Liver (tissue), 8 donors: ENCODE measurements at regions not wholly inside any gene's neighbourhood (a gene's known extent, or its start where the extent isn't known, plus 50 kb on each side); places are given as distances from the start of the nearest gene placed in this dataset.

ENCODE experiments used
- DNase-seq: peaks from one replicate; pipeline ENCODE4 v3.0.0-alpha.2; 2017; ENCODE audit warnings: low spot score
- H3K27ac ChIP-seq, 2 donors: one replicate each; pipeline ENCODE4 v1.7.0; 2013; ENCODE audit warnings: inconsistent platforms in 2 of 2, low read length in 2 of 2, control low read depth in 1 of 2, low read depth in 1 of 2, mild to moderate bottlenecking in 1 of 2
- H3K27me3 ChIP-seq, 4 donors: one replicate each; pipeline versions ENCODE4 v1.6.1 to v1.7.0; 2013; ENCODE audit warnings: low read length in 3 of 4, inconsistent platforms in 1 of 4, mild to moderate bottlenecking in 1 of 4, moderate library complexity in 1 of 4; ENCODE audit not compliant: control insufficient read depth in 4 of 4, insufficient read depth in 4 of 4
- H3K36me3 ChIP-seq, 4 donors: one replicate each; pipeline versions ENCODE4 v1.6.1 to v1.7.0; 2013; ENCODE audit warnings: low read length in 3 of 4, mild to moderate bottlenecking in 3 of 4, low read depth in 1 of 4, moderate library complexity in 1 of 4; ENCODE audit not compliant: control insufficient read depth in 4 of 4, insufficient read depth in 3 of 4
- H3K4me1 ChIP-seq, 4 donors: one replicate each; pipeline versions ENCODE4 v1.6.1 to v1.7.0; 2013; ENCODE audit warnings: low read length in 3 of 4, mild to moderate bottlenecking in 3 of 4, moderate library complexity in 1 of 4; ENCODE audit not compliant: control insufficient read depth in 4 of 4, insufficient read depth in 4 of 4
- H3K4me3 ChIP-seq, 3 donors: one replicate each; pipeline versions ENCODE4 v1.6.1 to v1.7.0; 2013; ENCODE audit warnings: low read length in 3 of 3, control low read depth in 1 of 3, low read depth in 1 of 3, mild to moderate bottlenecking in 1 of 3
- H3K9ac ChIP-seq, 2 donors: one replicate each; pipeline ENCODE4 v1.7.0; 2013; ENCODE audit warnings: low read length in 2 of 2, mild to moderate bottlenecking in 2 of 2, moderate library complexity in 2 of 2, control low read depth in 1 of 2, low read depth in 1 of 2
- H3K9me3 ChIP-seq, 4 donors: one replicate each; pipeline versions ENCODE4 v1.6.1 to v1.7.0; 2013; ENCODE audit warnings: low read length in 3 of 4; ENCODE audit not compliant: control insufficient read depth in 4 of 4
- EGR1 ChIP-seq, 2 donors: IDR thresholded peaks; 2 replicates each; pipeline ENCODE4 v1.6.1; 2016 to 2018; ENCODE audit warnings: antibody characterized with exemption in 2 of 2, low read depth in 2 of 2
- FOXA1 ChIP-seq: IDR thresholded peaks from 2 replicates; pipeline ENCODE4 v1.6.1; 2016; ENCODE audit warnings: antibody characterized with exemption
- FOXA2 ChIP-seq: IDR thresholded peaks from 2 replicates; pipeline ENCODE4 v1.6.1; 2016; ENCODE audit warnings: antibody characterized with exemption
- GABPA ChIP-seq, 2 donors: IDR thresholded peaks in 1 of 2; conservative IDR thresholded peaks in 1 of 2; 2 replicates each; pipeline ENCODE4 v1.6.1; 2016; ENCODE audit warnings: antibody characterized with exemption in 2 of 2, mild to moderate bottlenecking in 1 of 2, moderate library complexity in 1 of 2
- HNF4A ChIP-seq, 2 donors: conservative IDR thresholded peaks; 2 replicates each; pipeline ENCODE4 v1.6.1; 2016; ENCODE audit warnings: antibody characterized with exemption in 2 of 2, mild to moderate bottlenecking in 2 of 2
- HNF4G ChIP-seq: IDR thresholded peaks from 2 replicates; pipeline ENCODE4 v1.6.1; 2016; ENCODE audit warnings: antibody characterized with exemption
- JUND ChIP-seq, 2 donors: IDR thresholded peaks; 2 replicates each; pipeline ENCODE4 v1.6.1; 2016; ENCODE audit warnings: antibody characterized with exemption in 2 of 2
- NR2F2 ChIP-seq: IDR thresholded peaks from 2 replicates; pipeline ENCODE4 v1.6.1; 2016; ENCODE audit warnings: antibody characterized with exemption
- RAD21 ChIP-seq, 2 donors: IDR thresholded peaks; 2 replicates each; pipeline ENCODE4 v1.6.1; 2016; ENCODE audit warnings: antibody characterized with exemption in 2 of 2, mild to moderate bottlenecking in 2 of 2
- RXRA ChIP-seq, 2 donors: IDR thresholded peaks; 2 replicates each; pipeline ENCODE4 v1.6.1; 2017 to 2018; ENCODE audit warnings: antibody characterized with exemption in 2 of 2, mild to moderate bottlenecking in 1 of 2
- SP1 ChIP-seq: IDR thresholded peaks from 2 replicates; pipeline ENCODE4 v1.6.1; 2018; ENCODE audit warnings: antibody characterized with exemption, mild to moderate bottlenecking
- TAF1 ChIP-seq: conservative IDR thresholded peaks from 2 replicates; pipeline ENCODE4 v1.6.1; 2016; ENCODE audit warnings: antibody characterized with exemption, mild to moderate bottlenecking
- YY1 ChIP-seq: IDR thresholded peaks from 2 replicates; pipeline ENCODE4 v1.6.1; 2016; ENCODE audit warnings: antibody characterized with exemption, mild to moderate bottlenecking
- WGBS: extraction: QIAGEN DNeasy Blood & Tissue Kit; methylation state at CpG from one replicate; pipeline ENCODE4 v1.1.7; 2013; 5-methylcytosine and 5-hydroxymethylcytosine counted together
- TF ChIP-seq, protein P1 (sequence below): IDR thresholded peaks from 2 replicates; pipeline ENCODE4 v1.6.1; 2016; ENCODE audit warnings: antibody characterized with exemption
- TF ChIP-seq, protein P2 (sequence below): IDR thresholded peaks from 2 replicates; pipeline ENCODE4 v1.6.1; 2016; ENCODE audit warnings: antibody characterized with exemption, mild to moderate bottlenecking
- TF ChIP-seq, protein P3 (sequence below): IDR thresholded peaks from 2 replicates; pipeline ENCODE4 v1.6.1; 2016; ENCODE audit warnings: antibody characterized with exemption
- TF ChIP-seq, protein P4 (sequence below): IDR thresholded peaks from 2 replicates; pipeline ENCODE4 v1.6.1; 2016; ENCODE audit warnings: antibody characterized with exemption
- TF ChIP-seq, protein P5 (sequence below): fragments of 150-350 bp; IDR thresholded peaks from 2 replicates; pipeline ENCODE4 v1.5.1; 2017; ENCODE audit warnings: improper control_type of control experiment, low read depth, low read length; ENCODE audit not compliant: missing input control
- donor health status: healthy.
- donor health status: healthy.
- donor health status: healthy.
- donor health status: healthy.
- donor health status: healthy.

DNA sequence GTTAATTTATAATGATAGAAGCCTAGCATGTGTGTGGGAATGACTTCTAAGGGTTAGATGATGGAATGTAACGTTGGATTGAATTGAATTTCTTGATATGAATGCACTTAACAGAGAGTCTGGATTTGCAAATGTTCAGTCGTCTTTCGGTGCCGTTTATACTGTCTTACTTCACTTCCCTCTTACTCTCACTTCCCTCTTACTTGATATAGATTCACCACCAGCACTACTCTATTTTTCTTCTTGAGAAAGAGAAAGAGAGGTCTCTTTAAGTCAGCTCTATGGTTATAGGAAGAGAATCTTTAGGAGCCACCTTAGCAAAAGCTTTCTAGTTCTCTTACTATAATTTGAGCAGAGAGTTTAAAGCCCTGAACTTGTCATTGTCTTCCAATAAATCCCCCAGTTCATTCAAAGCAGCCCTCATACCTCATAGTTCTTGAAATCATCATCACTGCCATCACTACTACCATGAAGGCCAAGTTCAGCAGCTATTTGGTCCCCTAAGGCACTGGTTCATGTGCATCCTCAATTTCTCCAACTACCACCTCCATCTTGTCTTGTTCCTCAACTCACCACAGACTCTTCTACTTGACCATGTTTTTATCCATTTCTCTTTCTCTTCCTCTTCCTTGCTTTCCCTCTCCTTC, 501.7 kb upstream of the TCF4 start (continued):
- TF ChIP-seq, protein P1, sequence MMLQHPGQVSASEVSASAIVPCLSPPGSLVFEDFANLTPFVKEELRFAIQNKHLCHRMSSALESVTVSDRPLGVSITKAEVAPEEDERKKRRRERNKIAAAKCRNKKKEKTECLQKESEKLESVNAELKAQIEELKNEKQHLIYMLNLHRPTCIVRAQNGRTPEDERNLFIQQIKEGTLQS, result no peak
- TF ChIP-seq JUND (IDR thresholded peaks at IDR 0.05) (no peak), RXRA (IDR thresholded peaks at IDR 0.05) (no peak), EGR1 (IDR thresholded peaks at IDR 0.05; ENCODE audit: low read depth in 2 of 2) (no peak), YY1 (no peak)

DNA sequence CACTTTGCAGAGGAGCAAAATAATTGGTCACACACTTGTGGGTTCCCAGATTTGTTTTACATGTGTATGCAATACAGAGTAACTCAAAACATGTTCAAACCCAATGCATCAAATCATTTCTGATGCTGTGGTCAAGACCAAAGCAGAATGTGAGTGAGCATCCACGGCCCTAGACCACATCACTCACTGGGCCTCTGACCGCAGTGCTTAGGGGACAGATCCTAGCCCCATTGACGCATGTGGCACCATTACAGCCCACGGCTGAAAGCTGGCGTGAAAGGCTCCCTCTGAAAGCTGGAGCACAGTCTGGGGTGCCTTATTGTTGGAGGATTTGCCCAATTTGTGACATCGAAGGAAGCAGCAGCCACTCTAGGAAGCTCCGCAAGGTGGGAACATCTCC, 498.8 kb upstream of the TCF4 start:
- DNase-seq, result no peak
- 92% methylated on average over 7 of the region's 7 CpGs for WGBS
- no peaks in the 10 kb centered on the region for H3K9me3 ChIP-seq
- no peak overlapping the region for H3K4me3 ChIP-seq
- H3K27me3 ChIP-seq, result no peaks in the 10 kb centered on the region
- TF ChIP-seq, protein P2, sequence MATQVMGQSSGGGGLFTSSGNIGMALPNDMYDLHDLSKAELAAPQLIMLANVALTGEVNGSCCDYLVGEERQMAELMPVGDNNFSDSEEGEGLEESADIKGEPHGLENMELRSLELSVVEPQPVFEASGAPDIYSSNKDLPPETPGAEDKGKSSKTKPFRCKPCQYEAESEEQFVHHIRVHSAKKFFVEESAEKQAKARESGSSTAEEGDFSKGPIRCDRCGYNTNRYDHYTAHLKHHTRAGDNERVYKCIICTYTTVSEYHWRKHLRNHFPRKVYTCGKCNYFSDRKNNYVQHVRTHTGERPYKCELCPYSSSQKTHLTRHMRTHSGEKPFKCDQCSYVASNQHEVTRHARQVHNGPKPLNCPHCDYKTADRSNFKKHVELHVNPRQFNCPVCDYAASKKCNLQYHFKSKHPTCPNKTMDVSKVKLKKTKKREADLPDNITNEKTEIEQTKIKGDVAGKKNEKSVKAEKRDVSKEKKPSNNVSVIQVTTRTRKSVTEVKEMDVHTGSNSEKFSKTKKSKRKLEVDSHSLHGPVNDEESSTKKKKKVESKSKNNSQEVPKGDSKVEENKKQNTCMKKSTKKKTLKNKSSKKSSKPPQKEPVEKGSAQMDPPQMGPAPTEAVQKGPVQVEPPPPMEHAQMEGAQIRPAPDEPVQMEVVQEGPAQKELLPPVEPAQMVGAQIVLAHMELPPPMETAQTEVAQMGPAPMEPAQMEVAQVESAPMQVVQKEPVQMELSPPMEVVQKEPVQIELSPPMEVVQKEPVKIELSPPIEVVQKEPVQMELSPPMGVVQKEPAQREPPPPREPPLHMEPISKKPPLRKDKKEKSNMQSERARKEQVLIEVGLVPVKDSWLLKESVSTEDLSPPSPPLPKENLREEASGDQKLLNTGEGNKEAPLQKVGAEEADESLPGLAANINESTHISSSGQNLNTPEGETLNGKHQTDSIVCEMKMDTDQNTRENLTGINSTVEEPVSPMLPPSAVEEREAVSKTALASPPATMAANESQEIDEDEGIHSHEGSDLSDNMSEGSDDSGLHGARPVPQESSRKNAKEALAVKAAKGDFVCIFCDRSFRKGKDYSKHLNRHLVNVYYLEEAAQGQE, result no peak
- TF ChIP-seq YY1, result no peak
- TF ChIP-seq, protein P3, sequence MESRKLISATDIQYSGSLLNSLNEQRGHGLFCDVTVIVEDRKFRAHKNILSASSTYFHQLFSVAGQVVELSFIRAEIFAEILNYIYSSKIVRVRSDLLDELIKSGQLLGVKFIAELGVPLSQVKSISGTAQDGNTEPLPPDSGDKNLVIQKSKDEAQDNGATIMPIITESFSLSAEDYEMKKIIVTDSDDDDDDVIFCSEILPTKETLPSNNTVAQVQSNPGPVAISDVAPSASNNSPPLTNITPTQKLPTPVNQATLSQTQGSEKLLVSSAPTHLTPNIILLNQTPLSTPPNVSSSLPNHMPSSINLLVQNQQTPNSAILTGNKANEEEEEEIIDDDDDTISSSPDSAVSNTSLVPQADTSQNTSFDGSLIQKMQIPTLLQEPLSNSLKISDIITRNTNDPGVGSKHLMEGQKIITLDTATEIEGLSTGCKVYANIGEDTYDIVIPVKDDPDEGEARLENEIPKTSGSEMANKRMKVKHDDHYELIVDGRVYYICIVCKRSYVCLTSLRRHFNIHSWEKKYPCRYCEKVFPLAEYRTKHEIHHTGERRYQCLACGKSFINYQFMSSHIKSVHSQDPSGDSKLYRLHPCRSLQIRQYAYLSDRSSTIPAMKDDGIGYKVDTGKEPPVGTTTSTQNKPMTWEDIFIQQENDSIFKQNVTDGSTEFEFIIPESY, result no peak
- no peak for TF ChIP-seq HNF4A (conservative IDR thresholded peaks at IDR 0.05)
- TF ChIP-seq, protein P4, sequence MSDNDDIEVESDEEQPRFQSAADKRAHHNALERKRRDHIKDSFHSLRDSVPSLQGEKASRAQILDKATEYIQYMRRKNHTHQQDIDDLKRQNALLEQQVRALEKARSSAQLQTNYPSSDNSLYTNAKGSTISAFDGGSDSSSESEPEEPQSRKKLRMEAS, result no peak
- TF ChIP-seq FOXA1, result no peak
- no peak for TF ChIP-seq EGR1 (IDR thresholded peaks at IDR 0.05; ENCODE audit: low read depth in 2 of 2)
- no peak for TF ChIP-seq SP1
- no peak for TF ChIP-seq TAF1
- TF ChIP-seq, protein P1, result no peak
- no peak for TF ChIP-seq HNF4G
- TF ChIP-seq RXRA (IDR thresholded peaks at IDR 0.05), result no peak
- no peak for TF ChIP-seq NR2F2
- no peak for TF ChIP-seq RAD21 (IDR thresholded peaks at IDR 0.05)
- TF ChIP-seq GABPA (IDR thresholded peaks at IDR 0.05 in 1 of 2, conservative IDR thresholded peaks at IDR 0.05 in 1 of 2), result no peak
- TF ChIP-seq, protein P5, sequence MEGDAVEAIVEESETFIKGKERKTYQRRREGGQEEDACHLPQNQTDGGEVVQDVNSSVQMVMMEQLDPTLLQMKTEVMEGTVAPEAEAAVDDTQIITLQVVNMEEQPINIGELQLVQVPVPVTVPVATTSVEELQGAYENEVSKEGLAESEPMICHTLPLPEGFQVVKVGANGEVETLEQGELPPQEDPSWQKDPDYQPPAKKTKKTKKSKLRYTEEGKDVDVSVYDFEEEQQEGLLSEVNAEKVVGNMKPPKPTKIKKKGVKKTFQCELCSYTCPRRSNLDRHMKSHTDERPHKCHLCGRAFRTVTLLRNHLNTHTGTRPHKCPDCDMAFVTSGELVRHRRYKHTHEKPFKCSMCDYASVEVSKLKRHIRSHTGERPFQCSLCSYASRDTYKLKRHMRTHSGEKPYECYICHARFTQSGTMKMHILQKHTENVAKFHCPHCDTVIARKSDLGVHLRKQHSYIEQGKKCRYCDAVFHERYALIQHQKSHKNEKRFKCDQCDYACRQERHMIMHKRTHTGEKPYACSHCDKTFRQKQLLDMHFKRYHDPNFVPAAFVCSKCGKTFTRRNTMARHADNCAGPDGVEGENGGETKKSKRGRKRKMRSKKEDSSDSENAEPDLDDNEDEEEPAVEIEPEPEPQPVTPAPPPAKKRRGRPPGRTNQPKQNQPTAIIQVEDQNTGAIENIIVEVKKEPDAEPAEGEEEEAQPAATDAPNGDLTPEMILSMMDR, result no peak
- TF ChIP-seq JUND (IDR thresholded peaks at IDR 0.05), result no peak
- no peak for TF ChIP-seq FOXA2
- no peak overlapping the region for H3K9ac ChIP-seq
- peaks cover 0 to 3% (median 0%) of the 10 kb centered on the region in 4 donors for H3K4me1 ChIP-seq
- H3K36me3 ChIP-seq, result no peaks in the 10 kb centered on the region
- no peak overlapping the region for H3K27ac ChIP-seq
